HG03378 (cell line): ENCODE measurements at regions not wholly inside any gene's neighbourhood (a gene's known extent, or its start where the extent isn't known, plus 50 kb on each side); places are given as distances from the start of the nearest gene placed in this dataset.

ENCODE experiments used
- ATAC-seq: cut with Tn5 transposase; IDR thresholded peaks from one replicate; pipeline ENCODE4 v1.9.1; 2021; ENCODE audit warnings: mild to moderate bottlenecking, moderate library complexity; ENCODE audit not compliant: unreplicated experiment

- ATAC-seq = no peak
Observed at GRCh38 chr11:95692526-95693260, 96.9 kb downstream of the FAM76B start.

GRCh38 chr11:95690100-95690499 is 99.5 kb downstream of the FAM76B start:
- ATAC-seq = no peak

- ATAC-seq = no peak
Observed at GRCh38 chr11:95688501-95689222, 100.9 kb downstream of the FAM76B start.

DNA sequence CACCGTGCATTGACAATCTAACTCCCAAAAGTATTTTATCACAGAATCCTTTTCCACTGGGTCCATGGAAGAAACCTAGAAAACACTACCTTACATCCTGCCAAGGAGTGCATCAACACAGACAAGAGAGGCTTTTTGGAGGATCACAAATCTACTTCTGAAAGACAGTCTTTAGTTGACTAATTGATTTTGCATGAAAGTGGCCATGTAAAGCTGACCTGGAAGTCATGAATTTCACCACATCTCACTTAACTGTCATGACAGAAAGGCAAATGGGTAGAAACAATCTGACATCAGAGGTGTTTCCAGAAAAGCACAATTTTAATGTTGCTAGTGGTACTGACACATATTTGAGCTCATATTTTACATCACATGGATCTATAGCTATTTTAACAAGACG is 101.6 kb downstream of the FAM76B start:
- no peak for ATAC-seq

- no peak for ATAC-seq
Observed at GRCh38 chr11:95686265-95686664, 103.3 kb downstream of the FAM76B start.

DNA sequence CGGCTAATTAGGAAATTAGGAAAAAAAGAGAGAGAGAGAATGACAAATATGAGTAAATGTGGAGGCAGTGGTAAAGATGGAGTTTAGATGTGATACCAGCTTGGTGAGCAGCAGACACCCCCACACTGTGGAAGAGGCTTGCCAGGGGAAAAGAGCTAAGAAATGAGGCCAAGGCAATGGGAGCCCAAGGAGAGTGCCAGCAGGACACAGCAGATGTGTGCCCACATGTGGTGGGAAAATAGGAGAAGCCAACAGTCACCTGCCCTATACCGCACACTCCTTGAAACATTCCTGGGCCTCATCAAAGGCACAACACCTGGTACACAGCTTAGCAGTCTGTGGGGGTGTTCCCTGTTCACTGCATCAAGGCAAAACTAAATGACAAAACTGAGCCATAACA is 104.9 kb downstream of the FAM76B start:
- ATAC-seq = no peak

- no peak for ATAC-seq
Observed at GRCh38 chr11:95684170-95684569, 105.4 kb downstream of the FAM76B start.

- ATAC-seq = peak; percentile 42
Observed at GRCh38 chr11:95682552-95682951, 107.0 kb downstream of the FAM76B start.

DNA sequence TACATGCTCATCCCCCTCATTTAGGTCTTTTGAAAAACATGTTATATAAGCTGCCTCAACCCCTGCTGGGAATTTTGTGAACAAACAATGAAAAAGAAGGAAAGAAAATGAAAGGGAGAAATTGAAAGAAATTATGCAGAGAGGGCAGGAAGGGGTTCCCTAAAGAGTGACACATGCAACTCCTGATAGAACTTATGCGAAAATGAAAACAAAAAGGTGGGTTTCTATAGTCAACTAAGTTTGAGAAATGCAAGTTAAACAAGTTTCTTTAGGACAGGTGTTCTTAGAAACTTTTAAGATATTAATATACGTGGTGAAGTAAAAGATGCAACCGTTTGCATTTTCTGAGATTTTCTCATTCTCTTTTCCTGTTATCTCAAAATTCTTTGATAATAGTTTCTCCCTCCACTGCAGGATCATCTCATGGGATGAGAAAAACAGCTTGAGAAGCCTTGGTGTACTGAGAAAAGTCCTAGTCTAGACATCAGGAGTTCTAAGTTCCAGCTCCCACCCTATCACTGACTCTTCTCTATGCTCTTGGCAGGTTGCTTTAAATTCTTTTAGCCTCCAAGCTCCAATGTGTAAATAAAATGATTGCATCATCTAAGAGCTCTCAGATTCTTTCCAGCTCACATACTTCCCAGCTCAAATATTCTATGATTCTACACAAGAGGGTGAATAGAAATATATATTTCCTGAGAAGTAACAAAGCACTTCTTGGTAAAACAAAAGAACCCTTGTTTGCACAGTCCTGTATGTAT is 109.2 kb downstream of the FAM76B start:
- ATAC-seq = peak; percentile 54

DNA sequence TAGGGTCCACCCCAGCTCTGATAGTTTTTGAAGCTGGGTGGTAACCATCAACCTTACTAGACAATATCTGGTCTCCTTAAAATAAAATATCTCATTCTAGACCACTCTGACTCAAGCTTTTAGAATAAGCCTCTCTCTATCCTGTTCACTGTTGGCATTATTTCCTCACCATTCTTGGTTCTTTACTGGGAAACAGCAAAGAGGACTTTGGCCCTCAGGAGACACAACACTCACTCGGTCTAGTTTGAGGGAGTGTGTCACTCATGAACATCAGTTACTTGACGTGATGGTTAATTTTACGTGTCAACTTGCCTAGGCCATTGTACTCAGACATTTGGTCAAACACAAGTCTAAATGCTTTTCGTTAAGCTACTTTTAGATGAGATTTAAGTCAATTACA is 110.6 kb downstream of the FAM76B start:
- no peak for ATAC-seq

DNA sequence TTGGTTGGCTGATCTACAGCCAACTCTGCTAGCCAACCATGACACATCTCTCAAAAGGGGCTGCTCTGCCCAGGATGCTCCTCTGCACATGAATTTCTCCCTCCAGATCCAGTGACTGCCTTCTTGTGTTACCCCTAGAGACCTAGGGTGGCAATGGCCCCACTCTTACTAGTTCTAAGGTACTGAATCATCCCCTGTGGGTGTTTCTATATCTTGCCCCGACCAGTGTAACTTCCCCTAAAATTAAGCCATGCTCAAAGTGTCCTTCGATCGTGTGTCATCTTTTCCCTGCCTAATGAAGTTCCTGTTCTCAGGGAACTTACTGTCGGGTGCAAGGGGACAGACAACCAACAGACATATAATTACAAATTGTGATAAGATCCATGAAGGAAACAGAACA is 113.3 kb downstream of the FAM76B start:
- no peak for ATAC-seq

DNA sequence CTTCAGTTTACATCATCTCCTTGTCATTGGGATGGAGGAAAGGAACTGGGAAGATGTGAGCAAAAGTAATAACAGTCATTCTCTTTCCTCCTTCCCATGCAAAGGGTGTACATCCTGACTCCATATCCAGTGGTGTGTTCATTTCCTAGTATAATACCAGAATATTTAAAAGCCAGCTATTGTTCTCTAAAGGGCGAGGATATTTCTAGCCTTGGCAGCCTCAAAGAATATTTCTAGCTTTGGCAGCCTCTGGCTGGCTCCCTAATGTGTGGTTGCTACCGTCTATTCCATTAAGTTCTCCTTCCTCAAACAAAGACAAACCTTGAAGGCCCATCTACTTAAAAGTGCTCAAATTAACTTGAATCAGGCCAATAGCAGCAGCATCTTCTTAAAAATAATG is 114.0 kb downstream of the FAM76B start:
- no peak for ATAC-seq

DNA sequence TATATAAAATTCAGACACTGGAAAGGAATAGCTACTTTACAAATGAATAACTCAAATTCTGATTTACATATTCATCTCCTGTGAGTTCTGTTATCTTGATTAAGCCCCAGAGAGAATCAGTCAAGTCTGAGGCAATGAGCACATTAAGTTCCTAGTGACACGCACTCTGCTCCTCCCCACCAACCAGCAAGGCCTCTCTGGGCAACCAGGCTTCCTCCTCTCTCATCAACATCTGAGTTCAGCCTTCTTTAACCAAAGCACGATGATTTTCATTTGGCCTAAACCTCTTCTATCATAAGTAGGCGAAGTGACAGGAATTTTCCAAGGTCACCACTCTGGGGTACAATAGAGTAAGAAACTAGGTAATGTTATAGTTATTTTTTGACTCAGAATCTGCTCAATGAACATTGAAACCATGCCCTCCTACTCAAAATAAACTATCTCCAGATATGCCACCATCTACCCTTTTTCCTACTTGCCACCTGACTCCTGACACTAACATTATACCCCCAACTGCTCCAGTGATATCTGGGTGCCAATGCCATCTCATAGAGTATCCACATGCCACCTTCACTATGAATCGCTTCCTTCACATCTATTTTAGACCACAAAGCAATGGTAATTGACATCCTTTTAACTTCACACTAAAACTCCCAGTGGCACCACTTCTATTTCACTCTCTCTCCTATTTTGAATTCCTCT is 114.8 kb downstream of the FAM76B start:
- ATAC-seq = no peak

DNA sequence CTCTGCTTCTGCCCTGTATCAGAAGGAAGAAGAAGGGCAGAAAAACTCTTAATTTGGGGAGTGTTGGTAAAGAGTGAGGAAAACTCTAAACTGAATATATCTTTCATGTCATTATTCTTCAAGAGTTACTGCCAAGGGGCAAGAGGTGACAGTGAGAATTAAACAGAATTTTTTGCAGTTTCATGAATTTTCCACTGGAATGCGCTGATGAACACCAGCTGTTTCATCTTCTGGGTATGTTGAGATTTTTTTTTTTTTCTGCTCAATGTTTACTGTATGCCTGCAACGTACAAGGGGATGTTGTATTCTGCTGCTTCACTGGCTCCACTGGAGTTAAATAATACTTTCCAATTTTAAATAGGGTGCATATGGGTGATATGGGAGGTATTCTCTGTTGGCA is 117.8 kb downstream of the FAM76B start:
- ATAC-seq = no peak

DNA sequence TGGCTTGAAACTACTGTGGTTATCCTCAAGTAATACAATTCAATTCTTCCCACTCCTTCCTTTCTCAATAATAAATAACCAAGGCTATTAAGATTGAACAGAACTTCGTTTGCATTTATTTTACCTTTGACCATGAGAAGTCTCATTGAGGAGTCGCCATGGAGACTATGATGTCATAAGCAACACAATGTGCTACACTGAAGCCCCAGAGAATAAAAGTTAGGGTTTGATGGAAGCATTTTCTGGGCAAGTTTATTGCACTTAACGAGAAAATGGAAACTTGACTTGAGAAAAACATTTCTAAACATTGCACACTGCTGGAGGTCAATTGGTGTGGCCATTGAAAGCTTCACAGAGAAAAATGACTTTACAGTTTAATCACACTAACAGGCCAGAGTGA is 121.5 kb downstream of the FAM76B start:
- ATAC-seq = no peak

GRCh38 chr11:95661162-95661561 is 128.4 kb downstream of the FAM76B start:
- no peak for ATAC-seq

GRCh38 chr11:95660038-95660437 is 129.5 kb downstream of the FAM76B start:
- ATAC-seq = no peak

DNA sequence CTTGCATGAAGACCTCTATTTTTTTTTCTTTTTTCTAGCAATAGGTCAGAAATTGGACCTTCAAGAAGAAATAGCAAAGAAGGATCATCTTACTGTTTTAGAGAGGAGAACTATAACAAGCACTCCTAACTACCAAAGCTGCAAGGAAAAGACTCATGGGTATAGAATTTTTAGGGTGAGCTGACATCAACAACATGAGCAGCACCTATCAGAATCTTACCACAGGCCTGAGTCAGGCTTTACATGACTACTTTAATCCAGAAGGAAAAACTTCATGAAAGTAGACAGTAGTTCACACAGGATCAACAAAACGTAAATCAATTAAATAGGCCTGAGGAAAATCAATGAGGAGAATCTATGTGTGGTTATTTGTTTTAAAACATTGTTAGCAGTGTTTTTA is 130.5 kb downstream of the FAM76B start:
- ATAC-seq = no peak

- ATAC-seq = no peak
Observed at GRCh38 chr11:95655536-95655935, 134.0 kb downstream of the FAM76B start.

DNA sequence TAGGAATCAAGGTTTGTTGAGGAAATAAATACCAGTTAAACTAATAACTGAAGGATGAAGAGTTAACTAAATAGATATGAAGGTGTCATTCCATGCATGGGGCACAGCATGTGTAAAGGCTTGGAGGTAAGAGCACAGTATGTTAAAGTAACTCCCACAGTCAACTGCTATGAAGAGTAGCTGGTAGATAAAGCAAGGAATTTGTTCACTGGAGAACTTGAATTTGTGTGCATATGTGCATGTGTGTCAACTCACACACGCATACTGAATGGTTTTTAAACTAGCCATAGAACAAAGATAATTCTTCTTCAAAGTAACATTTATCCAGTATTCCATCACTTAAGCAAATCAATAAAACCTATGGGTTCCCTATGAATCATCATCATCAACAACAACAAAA is 135.9 kb downstream of the FAM76B start:
- ATAC-seq = no peak

DNA sequence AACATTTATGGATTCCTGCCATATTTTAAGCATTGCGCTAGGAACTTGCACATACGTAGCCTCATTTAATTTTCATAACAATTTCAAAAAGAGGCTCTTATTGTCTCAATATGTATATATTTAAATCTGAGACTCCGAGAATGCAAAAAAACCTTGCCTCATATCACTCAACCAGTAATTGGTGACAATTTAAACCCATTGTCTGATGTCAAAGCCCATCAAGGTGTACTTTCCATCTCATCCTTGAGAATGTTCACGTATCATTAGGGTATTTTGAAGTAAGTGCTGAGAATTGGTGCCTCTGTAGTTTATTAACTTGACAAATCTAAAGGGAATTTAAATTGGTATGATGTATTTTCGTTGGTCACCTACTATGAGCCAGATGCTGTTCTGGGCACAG is 136.5 kb downstream of the FAM76B start:
- ATAC-seq = no peak
